Activated naive CD8-positive, alpha-beta T cell treated with anti-CD3 and anti-CD28 coated beads, Interleukin-2, amount 50 U/mL, for 16 hours (primary cell): ENCODE measurements at regions not wholly inside any gene's neighbourhood (a gene's known extent, or its start where the extent isn't known, plus 50 kb on each side); places are given as distances from the start of the nearest gene placed in this dataset.

Experiments
- DNase-seq: peaks from one replicate; pipeline ENCODE4 v3.0.0-alpha.2; 2020; ENCODE audit warnings: low read depth, low spot score

DNA sequence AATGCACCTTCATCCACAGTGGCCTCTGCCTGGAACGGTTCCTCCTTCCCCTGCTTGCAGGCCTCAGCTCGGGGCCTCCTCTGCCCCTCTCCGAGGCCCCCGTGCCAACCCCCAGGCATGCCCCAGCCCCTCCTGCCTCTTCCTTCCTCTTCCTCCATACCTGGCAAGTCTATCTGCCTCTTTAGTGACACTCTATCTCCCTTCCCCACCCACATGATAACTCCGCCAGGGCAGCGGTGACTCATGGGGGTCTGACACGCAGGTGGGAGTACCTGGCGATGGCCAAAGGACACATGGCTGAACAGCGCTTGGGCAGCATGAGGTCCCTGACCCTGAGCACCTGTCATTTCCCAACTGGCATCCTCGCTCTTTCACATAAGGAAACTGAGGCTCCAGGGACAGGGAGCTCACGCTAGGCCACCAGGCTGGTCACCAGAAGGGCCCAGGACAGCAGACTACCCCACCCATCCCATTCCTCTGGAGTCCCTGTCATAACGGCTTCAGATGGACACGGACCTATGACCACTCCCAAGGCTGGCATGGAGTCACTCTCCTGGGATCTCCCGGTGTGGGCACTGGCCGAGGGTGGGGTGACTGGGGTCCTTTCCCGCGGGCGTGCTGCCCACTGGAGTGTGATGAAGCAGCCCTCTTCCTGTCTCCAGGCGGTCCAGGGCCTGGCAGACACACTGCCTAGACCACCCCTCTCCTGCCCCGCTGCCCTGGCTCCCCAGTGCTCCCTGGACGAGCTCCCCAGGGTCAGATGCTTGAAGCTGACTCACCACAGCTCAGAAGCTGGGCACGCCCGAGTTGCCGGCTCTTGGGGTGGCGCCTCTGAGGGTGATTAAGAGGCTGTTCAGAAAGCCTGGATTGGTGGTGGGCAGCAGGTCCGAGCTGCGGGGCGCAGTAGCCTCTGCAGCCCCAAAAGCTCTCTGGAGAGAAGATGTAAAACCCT lies 100.6 kb downstream of the ENGASE start:
- DNase-seq, result no peak

DNA sequence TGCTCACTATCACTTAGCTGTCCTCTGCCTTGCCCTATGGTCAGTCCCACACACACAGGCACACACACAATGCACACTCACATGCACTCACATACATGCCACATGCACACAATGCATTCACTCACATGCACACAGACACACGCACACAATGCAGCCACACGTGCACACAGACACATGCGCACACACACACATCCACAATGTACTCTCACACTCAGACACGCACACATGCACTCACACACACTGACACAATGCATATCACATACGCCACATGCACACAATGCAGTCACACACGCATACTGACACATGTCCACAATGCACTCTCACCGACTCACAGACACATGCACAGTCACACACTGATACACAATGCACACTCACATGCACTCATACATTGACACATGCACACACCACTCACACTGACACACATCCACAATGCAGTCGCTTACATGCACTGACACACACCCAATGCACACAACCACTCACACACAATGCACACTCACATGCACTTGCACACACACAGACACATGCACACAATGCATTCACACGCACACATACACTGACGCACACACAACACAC lies 99.7 kb downstream of the ENGASE start:
- no peak for DNase-seq

DNA sequence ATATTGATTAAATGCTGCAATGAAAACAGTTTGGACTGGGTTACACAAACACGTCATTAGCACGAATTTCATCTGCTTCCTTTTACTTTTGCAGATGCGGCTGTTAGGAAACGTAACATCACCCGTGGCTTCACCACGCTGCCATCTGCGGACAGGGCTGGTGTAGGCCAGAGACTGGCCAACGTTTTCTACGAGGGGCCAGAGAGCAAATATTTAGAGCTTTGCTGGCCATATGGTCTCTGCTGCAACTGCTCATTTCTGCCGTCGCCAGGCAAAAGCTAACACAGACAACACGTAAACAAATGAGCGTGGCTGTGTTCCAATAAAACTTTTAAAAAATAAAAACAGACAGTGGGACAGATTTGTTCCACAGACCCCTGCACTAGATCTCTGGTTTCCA lies 96.6 kb downstream of the ENGASE start:
- no peak for DNase-seq

DNA sequence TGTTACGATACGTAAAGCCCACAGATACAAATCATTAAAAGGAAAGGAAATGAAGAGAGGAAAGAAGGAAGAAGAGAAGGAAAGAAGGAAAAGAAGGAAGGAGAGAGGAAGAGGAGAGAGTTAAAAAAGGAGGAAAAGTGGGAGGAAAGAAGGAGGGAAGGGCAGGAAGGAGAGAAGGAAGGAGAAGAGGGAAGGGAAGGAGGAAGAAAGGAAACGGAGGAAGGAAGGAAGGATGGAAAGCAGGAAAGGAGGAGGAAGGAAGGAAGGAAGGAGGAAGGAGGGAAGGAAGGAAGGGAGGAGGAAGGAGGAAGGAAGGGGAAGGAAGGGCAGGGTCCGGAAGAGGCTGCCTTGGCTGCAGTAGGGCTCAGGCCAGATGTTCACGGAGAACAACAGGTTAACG lies 95.2 kb downstream of the ENGASE start:
- no peak for DNase-seq

DNA sequence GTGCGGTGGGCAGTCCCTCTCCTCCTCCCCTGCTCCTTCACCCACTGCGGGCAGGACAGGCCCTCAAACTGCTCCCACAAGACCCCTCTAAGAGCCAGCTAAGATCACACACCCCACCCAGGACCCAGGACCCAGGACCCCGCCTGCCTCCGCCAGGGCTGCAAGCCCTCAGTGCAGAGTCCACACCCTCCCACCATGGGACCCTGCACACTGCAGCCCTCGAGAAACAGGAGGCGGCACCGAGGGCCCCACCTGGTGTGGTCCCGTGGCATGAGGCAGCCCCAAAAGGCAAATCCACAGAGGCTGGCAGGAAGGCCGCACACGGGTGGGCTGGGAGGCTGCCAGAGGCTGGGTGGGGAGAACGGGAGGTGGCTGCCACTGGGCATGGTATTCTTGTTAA lies 94.7 kb downstream of the ENGASE start:
- no peak for DNase-seq

DNA sequence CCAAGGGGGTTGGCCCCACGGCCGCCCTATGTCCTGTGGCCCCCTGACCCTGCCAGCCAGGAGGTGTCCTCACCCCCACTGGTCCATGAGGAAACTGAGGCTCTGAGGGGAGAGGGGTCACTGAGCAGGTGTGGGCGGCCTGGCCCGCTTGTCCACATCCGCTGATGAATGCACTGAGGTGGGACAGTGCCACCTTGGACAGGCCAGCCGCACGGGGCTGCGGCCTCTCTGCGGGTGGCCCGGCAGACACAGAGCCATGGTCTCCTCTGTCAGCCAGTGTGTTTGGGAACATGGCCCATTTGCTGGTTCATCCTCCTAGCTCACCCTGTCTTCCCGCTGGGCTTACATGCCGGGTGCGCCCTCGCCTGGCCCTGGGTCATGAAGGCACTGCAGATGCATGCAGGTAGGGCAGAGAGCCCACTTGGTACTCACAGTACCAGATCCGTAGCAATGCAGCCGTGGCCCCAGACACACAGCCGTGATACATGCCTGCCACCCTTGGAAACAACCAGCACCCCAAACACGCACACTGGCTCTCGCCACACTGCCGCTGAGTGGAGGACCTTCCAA lies 93.9 kb downstream of the ENGASE start:
- no peak for DNase-seq

DNA sequence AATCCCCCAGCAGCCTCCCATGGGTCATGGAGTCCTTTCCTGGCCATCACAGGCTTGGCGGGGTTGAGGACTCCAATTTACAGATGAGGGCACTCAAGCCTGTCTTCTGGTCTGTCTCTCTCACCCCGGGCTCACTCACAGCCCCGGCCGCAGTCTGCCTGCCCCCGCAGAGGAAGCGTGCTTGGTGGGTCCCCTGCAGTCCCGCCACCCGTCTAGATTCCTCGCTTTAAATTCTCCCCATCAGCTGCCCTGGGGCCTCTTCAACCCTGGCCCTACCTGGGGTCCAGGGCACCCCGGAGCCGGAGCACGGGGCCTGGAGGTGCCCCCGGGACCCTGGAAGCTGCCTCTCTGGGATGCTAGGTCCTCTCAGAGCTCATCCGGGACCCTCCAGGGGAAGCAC lies 92.9 kb downstream of the ENGASE start:
- DNase-seq, result no peak

DNA sequence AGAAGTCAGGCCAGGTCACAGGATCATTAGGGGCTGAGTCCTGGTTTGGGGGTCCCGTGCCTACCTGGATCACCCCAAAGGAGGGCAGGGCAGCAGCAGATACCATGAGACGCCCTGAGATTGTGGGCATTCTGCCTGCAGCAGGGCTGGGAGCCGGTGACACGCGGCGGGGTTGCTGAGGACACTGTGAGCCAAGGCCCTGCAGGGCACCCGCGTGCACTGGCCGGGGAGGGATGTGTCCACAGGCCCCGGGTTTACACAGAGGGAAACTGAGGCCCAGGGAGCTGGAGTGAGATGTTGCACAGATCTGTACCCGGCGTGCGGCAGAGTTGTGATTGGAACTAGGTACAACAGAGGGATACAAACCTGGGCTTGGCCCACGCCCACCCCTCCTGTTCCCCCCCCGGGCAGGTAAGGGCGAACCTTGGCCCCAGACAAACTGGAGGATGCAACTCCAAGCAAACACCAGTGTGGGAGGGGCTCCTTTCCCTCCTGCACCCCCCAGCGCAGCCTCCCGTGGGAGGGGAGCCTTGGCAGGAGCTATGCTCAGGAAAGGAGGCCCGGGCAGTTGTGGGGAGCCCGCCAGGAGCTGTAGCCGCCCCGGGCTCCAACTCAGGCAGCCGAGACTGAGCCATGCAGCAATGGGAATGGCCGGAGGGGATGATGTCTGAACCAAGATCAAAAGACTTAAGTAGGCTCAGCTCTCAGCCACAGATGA lies 91.3 kb downstream of the ENGASE start:
- DNase-seq, result no peak

DNA sequence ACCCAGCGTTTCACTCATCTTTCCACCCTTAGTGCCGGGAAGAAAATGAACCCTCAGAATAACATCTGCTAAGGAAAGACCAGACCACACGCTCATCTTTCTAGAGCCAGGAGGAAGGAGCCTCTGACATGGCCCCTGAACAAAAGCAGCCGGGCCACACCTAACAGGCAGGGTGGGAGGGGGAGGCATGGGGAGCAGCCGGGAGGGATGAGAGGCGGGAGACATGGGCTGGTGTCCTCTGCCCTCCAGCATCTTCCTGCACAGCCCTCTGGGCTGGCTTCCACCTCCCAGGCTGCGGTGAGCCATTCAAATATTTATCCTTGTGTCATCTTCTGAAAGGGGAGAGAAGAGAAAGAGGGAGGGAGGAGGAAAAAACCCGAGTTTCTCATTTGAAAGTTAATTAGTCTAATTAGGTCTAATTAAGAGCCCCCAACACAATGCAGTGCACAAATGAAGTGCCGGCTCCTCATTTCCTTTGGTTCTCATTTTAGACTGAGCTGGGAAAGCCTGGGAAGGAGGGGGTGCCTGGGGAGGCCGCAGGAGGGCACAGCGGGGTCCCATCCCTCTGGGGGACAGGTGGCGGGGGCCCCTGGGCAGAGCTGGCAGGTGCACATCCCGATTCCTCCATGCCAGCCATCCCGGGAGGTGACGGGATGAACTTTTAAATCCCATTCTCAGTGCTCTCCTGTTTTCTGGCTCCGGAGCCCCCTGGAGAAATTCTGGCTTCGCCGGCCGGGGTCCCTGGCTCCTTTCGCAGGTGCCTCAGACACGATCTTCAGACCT lies 90.5 kb downstream of the ENGASE start:
- no peak for DNase-seq

DNA sequence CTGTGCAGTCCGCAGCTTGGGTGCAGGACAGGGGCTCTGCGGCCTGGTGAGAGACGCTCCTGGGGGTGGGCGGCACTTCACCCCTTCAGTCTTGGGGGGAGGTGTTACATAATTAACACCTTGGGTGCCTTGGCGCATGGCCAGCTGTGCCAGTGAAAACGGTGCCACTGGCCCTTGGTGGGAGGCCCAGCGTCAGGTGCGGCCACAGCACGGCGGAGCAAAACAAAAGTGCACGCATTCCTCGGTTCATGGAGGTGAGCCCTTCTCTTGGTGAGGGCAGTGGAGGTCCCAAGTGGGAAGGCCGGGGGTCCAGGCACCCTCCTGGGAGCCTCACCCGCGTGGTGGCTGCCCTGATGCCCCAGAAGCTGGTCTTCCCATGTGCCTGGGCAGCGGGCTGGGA lies 89.8 kb downstream of the ENGASE start:
- DNase-seq, result no peak

DNA sequence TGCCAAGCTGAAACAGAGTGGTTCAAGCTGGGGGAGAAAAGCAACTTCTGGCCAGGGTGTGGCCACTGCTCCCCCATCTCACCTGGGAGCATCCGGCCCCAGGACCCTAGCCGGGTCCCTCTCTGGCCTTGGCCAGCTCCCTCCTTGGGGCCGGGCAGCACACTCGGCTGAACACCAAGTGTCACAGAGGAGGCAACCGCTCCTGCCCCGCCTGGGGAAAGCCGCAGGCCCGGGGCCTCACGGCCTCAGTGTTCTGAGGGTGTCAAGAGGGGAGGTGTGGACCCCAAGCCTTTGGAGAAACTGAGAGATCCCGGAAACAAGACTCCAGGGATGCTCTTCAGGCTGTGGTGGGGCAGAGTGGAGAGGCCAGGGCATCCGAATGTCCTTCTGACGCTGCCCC lies 88.4 kb downstream of the ENGASE start:
- DNase-seq, result no peak

DNA sequence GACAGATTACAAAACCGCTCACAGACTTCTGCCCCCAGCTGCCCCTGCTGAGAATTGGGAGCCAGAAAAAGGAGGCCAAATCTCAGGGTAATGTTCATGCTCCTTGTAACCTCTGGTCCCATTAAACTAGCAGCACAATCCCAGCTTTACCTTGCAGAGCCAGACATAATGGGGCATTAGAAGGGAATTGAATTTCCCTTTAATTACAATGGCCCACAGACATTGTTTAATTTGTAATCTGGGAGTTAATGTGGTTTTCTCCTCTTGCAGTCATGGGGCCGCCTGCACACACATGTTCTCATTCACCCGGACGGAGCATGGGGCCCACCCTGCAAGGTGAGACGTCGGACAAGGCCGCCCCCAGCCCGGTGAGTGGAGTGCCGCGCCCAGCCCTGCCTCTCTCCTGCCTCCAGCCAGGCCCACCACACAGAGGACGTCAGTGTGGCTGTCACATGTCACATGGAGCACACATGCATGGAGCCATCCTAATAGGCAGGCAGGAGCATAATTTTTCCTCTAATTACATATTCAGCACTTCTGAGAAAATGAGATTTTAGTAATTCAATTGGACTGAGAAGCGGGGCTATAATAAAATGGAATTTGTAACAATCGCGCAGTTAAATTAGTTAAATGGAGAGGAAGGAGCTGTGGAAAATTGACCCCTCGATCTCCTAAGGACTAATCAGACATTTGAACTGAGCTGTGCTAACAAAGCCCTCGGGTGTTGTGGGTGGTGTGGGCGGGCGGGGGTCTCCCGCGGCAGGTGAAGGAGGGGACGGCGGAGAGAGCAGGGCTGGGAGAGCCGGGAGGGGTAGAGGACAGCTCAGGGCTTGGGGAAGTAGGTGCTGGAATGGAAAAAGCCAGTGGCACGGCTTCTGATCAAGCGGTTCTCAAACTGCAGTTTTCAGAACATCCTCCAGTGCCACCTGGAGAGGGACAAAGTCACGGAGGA lies 87.7 kb downstream of the ENGASE start:
- no peak for DNase-seq

DNA sequence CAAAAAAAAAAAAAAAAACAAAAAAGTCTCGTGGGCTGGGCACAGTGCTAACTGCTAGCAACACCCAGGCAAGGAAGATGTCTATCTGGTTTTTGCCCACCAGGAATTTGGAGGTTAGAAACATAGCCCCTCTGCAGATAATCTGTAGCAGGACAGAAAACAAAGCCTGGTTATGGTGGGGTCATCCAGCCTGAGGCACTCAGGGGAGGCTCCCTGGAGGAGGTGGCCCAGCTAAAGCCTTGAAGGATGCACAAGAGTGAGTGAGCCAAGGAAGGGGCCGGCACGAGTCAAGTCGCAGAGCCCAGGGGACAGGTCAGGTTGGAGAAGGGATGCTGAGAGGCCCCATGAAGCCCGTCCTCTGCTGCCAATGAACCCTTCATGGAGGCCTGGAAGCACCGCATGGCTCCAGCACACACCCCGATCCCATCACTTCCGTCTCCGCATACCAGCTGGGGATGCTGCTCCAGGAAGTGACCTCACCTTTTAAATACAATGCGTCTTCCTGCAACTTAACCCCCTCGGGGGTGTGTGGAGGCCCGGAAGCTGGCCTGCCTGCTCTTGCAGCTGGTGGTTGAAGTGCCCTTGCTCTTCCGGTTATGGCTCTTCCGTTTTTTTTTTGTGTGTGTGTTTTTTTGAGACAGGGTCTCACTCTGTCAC lies 86.5 kb downstream of the ENGASE start:
- no peak for DNase-seq

DNA sequence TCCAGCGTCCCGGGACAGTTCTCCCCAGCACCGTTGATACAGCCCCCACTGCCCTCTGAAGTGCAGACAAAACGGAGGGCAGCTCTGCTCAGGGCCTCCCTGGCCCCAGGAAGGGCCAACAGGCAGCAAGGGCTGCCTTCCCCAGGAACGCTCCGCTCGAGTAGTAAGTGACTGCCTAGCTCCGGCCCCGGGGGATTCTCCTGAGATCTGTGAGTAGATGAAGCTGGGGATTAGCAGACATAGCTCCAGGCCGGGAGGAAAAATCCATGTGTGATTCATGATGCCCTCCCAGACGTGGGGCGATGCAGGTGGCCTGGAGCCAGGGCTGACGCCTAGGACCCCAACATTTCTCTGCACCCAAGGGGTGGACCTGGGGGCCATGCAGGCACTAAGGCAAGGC lies 85.3 kb downstream of the ENGASE start:
- no peak for DNase-seq

DNA sequence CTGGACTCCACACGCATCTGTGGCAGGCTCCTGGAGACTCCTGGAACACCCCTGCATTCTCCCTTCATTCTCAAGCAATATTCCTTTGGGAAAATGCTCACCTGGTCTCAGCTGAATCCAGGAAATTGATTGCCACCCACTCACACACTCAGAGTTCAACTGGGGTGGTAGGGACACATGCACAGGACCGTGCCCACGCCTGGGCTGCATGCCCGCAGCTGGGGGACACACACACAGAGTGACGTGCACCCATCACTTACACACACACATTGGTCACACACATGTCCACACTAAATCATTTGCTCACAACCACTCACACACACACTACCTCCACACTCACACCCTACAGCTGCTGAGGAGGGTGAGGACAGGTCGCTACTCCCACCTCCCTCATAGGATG lies 84.8 kb downstream of the ENGASE start:
- no peak for DNase-seq

DNA sequence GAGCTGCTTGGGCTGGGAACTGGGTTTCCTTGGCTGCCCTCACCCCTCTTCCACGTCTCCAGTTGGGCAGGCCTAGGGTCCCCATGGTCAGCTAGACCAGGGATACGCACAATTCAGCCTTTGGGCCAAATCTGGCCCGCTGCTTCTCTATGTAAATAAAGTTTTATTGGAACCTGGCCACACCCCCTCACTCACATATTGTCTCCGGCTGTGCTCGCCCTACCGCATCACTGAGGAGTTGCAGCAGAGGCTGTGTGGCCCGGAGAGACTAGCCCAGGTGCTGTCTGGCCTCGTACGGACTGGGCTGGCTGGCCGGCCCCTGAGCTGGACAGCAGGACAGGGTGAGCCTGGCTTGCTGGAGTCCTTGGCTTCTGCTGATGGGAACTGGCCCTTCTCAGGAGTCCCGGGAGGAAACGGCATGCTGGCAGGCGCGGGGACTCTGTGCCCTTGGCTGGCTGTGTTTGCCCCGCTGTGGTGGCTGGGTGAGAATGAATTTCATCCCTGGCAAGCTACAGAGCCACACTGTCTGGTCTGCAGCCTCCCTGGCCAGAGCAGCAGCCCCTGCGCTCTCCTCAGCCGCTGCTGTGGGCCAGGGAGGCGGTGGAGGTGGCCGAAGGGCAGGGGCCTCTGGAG lies 82.0 kb downstream of the ENGASE start:
- DNase-seq, result no peak

DNA sequence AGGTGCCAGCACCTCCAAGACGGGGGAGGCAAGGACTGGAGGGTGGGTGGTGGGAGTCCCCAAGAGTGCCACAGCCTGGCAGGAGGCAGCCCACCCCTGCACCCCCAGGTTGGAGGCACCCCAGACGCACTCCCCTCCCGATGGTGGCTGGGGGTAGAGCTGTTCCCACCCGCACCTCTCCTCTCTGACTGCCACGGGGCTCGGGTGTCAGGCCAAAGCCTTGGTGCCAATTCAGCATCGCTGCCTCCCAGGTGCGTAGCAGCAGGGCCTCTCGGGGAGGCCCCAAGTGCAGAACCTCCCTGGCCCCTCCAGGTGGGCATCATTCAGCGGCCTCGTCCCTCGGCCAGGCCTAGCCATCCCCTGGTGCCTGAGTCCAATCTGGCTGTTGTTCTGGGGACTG lies 81.1 kb downstream of the ENGASE start:
- no peak for DNase-seq

DNA sequence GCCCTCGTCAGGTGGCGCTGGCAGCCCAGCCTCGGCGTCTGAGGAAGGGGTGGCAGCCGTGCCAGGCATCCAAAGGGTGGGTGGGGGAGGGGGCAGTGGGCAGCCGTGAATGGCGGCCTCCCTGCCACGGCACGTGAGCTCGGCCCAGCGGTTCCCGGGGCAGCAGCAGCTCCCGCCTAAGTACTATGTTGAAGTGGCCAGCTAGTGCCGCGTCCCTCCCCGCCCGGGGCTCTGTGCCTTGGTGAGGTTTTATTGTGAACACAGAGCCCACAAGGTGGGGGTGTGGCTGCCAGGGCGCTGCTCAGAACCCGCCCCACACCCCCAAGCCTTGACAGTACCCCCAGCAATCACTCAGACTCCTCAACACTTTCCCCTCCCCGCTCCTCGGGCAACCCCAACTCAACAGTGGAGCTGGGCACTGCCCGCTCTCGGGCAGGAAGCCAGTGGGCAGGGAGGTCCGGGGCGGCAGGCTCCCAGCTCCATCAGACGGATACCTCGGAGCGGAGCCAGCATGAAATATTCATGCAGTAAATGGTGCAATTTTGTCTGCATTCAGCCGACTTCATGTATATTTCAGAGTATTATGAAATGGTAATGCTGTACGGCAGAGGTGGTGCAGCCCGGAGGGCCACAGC lies 80.4 kb downstream of the ENGASE start:
- no peak for DNase-seq

DNA sequence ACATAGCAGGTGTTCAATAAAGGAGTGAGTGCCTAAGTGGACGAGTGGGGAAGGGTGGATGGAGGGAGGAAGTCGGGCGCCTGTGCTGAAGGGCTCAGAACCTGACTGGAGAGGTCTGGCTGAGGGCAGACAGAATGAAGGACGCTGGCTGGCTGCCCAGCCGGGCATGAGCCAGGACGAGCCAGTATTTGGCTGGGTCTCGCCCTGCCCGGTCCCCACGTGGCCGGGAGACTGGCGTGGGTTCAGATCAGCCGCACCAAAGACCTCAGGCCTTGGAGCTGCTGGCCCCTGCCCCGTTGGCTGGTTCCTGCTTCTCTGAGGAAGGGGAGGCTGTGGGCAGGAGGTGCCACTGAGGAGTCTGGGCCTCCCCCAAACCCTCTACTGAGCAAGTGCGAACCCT lies 79.8 kb downstream of the ENGASE start:
- no peak for DNase-seq
